Osteocyte (in vitro differentiated cells): ENCODE measurements at regions not wholly inside any gene's neighbourhood (a gene's known extent, or its start where the extent isn't known, plus 50 kb on each side); places are given as distances from the start of the nearest gene placed in this dataset.

Source experiments
- DNase-seq: peaks from one replicate; pipeline ENCODE4 v3.0.0; 2021; ENCODE audit warnings: mixed read lengths; ENCODE audit not compliant: unreplicated experiment; ENCODE audit errors: extremely low spot score
- H3K27ac Mint-ChIP-seq: one replicate; pipeline ENCODE4 v1.8.0; 2021; ENCODE audit warnings: mild to moderate bottlenecking, mixed read lengths; ENCODE audit not compliant: unreplicated experiment
- H3K27me3 Mint-ChIP-seq: one replicate; pipeline ENCODE4 v1.8.0; 2021; ENCODE audit warnings: mixed read lengths; ENCODE audit not compliant: unreplicated experiment
- H3K36me3 Mint-ChIP-seq: one replicate; pipeline ENCODE4 v1.8.0; 2021; ENCODE audit warnings: mixed read lengths; ENCODE audit not compliant: unreplicated experiment
- H3K4me1 Mint-ChIP-seq: one replicate; pipeline ENCODE4 v1.8.0; 2021; ENCODE audit warnings: mixed read lengths; ENCODE audit not compliant: unreplicated experiment
- H3K4me3 Mint-ChIP-seq: one replicate; pipeline ENCODE4 v1.8.0; 2021; ENCODE audit warnings: mild to moderate bottlenecking, moderate library complexity, mixed read lengths; ENCODE audit not compliant: unreplicated experiment
- H3K9me3 Mint-ChIP-seq: one replicate; pipeline ENCODE4 v1.8.0; 2021; ENCODE audit warnings: mixed read lengths; ENCODE audit not compliant: unreplicated experiment
- TF ChIP-seq, protein P1 (sequence below): fragments of 200-600 bp; sonication (generic); IDR thresholded peaks from 2 replicates; pipeline ENCODE4 v1.5.0; 2021; ENCODE audit warnings: antibody characterized with exemption, mild to moderate bottlenecking, moderate library complexity

DNA sequence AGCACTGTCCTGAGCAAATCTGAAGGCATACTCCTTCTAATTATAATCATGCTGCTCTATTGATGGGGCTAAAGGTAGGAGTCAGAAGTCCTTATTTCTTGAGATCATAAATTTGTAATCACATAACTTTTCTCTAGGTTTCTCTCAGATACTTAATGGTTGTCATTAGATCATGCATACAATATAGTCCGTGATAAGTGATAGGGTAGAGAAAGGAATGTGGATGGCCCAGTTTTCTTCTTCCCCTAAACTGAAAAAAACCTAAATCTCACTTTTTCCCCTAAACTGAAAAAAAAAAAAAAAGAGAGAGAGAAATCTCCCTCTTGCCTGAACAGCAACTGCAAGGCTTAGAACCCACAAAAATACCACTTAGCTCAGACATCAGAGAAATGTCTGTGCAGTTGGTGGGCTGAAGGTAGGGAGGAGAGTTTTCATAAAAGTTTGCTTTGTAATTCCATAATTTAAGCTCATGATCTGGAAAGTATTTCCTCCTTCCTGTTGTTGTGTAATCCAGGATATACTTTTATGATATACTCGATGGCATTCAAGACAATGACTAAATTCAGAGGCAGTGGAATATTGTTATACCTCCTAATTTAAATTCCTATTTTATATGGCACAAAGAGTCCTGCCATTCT, 79.3 kb upstream of the ITPRID2 start:
- H3K4me1 Mint-ChIP-seq: peaks cover 27% of the 10 kb centered on the region
- peaks cover 8% of the 10 kb centered on the region for H3K9me3 Mint-ChIP-seq
- TF ChIP-seq, protein P1, sequence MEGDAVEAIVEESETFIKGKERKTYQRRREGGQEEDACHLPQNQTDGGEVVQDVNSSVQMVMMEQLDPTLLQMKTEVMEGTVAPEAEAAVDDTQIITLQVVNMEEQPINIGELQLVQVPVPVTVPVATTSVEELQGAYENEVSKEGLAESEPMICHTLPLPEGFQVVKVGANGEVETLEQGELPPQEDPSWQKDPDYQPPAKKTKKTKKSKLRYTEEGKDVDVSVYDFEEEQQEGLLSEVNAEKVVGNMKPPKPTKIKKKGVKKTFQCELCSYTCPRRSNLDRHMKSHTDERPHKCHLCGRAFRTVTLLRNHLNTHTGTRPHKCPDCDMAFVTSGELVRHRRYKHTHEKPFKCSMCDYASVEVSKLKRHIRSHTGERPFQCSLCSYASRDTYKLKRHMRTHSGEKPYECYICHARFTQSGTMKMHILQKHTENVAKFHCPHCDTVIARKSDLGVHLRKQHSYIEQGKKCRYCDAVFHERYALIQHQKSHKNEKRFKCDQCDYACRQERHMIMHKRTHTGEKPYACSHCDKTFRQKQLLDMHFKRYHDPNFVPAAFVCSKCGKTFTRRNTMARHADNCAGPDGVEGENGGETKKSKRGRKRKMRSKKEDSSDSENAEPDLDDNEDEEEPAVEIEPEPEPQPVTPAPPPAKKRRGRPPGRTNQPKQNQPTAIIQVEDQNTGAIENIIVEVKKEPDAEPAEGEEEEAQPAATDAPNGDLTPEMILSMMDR: no peak
- H3K27me3 Mint-ChIP-seq: no peaks in the 10 kb centered on the region
- no peak overlapping the region for H3K4me3 Mint-ChIP-seq
- DNase-seq: no peak
- peaks cover 2% of the 10 kb centered on the region for H3K36me3 Mint-ChIP-seq
- no peak overlapping the region for H3K27ac Mint-ChIP-seq

DNA sequence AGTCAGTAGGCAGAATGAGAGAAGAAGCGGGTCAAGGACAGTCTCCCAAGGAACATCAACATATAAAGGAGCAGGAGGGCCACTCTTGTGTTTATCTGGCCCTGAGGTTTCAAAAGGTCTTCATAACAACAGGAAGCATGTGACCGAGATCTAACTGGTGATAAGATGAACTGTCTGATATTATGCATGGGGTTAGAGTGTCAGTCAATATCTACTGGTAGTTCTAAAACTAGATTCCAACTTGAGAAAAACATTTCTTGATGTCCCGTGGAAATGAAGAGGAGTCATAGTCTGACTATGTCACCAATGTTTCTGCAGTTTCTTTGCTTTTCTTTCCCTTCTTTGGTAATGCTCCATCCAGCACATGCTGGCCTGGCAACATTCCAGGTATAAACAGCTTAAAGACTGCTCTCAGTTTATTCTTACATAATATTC, 77.5 kb upstream of the ITPRID2 start:
- H3K4me1 Mint-ChIP-seq: peaks cover 31% of the 10 kb centered on the region
- H3K27ac Mint-ChIP-seq: peak overlapping the region; percentile 48
- H3K9me3 Mint-ChIP-seq: peaks cover 8% of the 10 kb centered on the region
- peaks cover 2% of the 10 kb centered on the region for H3K36me3 Mint-ChIP-seq
- DNase-seq: no peak
- H3K4me3 Mint-ChIP-seq: no peak overlapping the region
- H3K27me3 Mint-ChIP-seq: no peaks in the 10 kb centered on the region
- TF ChIP-seq, protein P1: no peak

DNA sequence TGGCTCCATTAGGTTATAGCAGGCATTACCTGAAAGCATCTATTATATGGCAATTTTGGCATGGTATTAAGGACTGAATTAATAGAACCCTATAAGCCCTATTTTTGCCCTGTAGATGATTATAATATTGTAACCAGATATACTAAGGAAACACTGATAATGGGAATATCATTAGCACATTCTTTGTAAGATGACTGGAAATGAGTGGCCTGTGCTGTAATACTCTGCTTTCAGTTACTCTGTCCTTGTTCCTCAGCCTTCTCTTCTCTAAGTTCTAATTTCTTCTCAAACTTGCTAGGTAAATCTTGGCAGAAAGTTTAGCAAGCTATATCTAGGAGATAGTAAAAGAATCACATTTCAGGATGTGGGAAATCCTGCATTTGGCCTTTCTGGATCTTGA, 74.0 kb upstream of the ITPRID2 start:
- peaks cover 20% of the 10 kb centered on the region for H3K4me1 Mint-ChIP-seq
- H3K27ac Mint-ChIP-seq: no peak overlapping the region
- peaks cover 2% of the 10 kb centered on the region for H3K36me3 Mint-ChIP-seq
- peaks cover 8% of the 10 kb centered on the region for H3K9me3 Mint-ChIP-seq
- DNase-seq: no peak
- TF ChIP-seq, protein P1: no peak
- H3K27me3 Mint-ChIP-seq: no peaks in the 10 kb centered on the region
- H3K4me3 Mint-ChIP-seq: no peak overlapping the region

DNA sequence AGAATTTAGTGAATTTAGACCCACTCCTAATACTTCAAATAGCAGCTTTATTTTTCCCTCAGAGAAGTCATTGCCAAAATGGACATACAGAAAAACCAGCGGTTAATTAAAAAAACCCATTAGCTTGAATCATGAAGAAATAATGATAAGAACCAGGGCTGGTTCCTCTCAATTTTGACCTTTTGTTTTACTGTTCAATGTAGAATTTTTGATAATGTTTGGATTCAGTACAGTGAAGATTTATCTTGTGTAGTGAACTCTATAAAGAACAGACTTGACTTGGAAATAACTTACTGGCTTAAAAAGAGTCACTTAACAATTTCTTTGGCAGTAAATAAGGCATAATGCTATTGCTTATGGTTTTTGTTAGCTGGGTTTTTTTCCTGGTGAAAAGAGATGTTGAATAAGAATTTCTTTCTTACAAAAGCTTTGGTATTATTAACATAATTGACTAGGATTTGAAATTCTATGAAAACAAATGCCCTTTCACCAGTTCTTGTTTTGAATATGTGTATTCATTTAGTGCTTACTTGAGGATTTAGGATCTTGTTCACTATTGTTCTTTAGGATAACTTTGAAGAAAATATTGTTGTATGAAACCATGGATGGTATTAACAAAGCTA, 73.4 kb upstream of the ITPRID2 start:
- no peak for DNase-seq
- Mint-ChIP-seq H3K4me1 (peaks cover 18% of the 10 kb centered on the region), H3K9me3 (peaks cover 5% of the 10 kb centered on the region), H3K36me3 (peaks cover under 1% of the 10 kb centered on the region), H3K27me3 (no peaks in the 10 kb centered on the region), H3K4me3 (no peak overlapping the region), H3K27ac (no peak overlapping the region)
- TF ChIP-seq, protein P1: no peak

DNA sequence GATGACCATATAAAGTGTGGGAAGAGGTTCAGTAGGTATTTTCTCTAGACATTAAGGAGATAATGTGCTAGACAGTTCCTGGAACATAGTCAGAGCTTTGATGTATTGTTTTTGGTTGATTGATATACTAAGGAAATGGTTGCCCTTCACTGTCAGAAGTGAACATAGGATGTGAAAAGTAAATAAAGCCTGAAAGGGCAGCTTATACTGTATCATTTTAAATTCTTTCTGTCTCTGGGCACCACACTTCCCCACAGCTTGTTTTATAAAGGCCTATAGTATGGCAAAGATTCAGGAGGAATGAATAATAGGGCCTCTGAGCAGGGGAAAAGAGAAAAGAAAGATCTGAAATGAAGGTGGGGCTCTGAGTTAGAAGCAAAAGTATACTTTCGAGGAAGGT, 72.7 kb upstream of the ITPRID2 start:
- TF ChIP-seq, protein P1: no peak
- H3K4me3 Mint-ChIP-seq: no peak overlapping the region
- peaks cover 13% of the 10 kb centered on the region for H3K4me1 Mint-ChIP-seq
- no peaks in the 10 kb centered on the region for H3K36me3 Mint-ChIP-seq
- no peak for DNase-seq
- H3K27ac Mint-ChIP-seq: no peak overlapping the region
- no peaks in the 10 kb centered on the region for H3K27me3 Mint-ChIP-seq
- no peaks in the 10 kb centered on the region for H3K9me3 Mint-ChIP-seq
